Epithelial cell of prostate (primary cell): ENCODE measurements at regions not wholly inside any gene's neighbourhood (a gene's known extent, or its start where the extent isn't known, plus 50 kb on each side); places are given as distances from the start of the nearest gene placed in this dataset.
"Not testable (repeated sequence)": the region's sequence is repeated elsewhere in the genome, so short reads cannot be mapped to it uniquely, and the experiment has no call there.

ENCODE experiments used
- DNase-seq: peaks from one replicate; pipeline ENCODE4 v3.0.0-alpha.2; 2011; ENCODE audit warnings: low read depth, low spot score
- H3K27ac ChIP-seq: fragments of 450-650 bp; 2 replicates; pipeline ENCODE4 v1.5.1; 2017; ENCODE audit warnings: mild to moderate bottlenecking

- no peak overlapping the region for H3K27ac ChIP-seq
- no peak for DNase-seq
Observed at GRCh38 chr3:62926494-62926893, 51.3 kb upstream of the CADPS start.

DNA sequence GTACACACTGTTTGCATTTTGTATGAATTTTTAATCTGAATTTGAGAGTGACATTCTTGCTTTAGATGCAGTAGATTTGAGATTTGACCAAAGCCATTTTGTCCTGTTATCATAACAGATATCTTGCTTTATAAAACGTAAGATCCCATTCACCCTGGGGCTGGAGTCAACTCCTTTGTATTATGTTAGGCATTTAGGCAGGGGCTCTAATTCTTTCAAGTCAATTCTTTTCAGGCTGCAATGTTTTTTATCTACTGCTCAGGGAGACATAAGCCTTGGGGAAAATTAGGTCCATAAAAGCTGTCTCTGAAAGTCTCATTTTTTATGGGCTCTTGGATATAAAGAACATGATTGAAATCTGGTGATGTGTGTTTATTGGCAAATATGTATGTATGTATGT, 53.0 kb upstream of the CADPS start:
- no peak for DNase-seq

DNA sequence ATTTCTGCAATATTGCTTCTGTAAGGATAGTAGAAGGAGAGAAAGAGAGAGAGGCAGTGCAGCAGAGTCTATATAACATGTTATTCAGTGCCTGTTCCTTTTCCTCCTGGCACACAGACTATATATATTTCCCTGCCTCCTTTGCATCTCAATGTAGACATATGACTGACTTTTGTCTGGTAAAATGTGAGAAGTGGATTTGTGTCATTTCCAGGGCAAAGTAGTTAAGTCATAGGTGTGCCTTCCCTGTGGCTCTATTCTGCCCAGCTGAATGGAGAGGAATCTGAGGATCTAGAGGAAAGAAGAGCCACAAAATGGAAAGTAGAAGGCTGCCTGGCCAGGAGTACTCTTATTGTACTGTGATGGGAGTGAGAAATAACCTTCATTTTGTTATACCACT, 54.6 kb upstream of the CADPS start:
- no peak for DNase-seq
- H3K27ac ChIP-seq: no peak overlapping the region

More for the DNA sequence above, 53.0 kb upstream of the CADPS start:
- H3K27ac ChIP-seq: no peak overlapping the region

GRCh38 chr3:62935793-62936192, 60.6 kb upstream of the CADPS start:
- no peak for DNase-seq
- no peak overlapping the region for H3K27ac ChIP-seq

- DNase-seq: no peak
- H3K27ac ChIP-seq: no peak overlapping the region
Observed at GRCh38 chr3:62936626-62937254, 61.5 kb upstream of the CADPS start.

DNA sequence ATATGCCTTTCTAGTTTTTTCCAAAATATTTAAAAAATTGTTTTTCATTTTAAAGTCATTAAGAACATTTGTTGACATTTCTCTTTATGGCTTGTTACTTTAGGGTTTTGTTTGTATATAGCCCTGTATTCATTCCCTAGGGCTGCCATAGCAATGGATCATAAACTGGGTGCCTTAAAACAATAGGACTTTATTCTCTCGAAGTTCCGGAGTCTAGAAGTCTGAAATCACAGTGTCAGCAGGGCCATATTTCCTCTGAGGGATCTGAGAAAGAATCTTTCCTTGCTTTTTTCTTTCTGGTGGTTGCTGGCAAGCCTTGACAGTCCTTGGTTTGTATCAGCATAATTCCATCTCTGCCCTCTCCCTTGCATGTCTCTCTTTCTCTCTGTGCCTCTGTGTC, 63.4 kb upstream of the CADPS start:
- no peak overlapping the region for H3K27ac ChIP-seq
- DNase-seq: no peak

DNA sequence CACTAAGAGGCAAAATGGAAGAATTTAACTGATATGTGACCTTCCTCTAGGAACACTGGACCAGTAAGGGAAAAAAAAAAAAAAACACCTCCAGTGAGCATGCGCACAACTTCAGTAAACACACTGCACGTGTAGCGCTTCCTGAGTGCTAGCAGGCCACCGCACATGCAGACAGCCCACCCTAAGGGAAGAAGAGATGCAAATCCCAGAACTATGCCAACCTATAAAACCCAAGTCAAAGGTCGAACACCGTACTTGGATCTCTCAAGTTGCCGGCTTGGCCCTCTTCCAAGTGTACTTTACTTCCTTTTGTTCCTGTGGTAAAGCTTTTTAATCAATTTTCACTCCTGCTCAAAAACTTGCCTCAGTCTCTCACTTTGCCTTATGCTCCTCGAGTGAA, 64.5 kb upstream of the CADPS start:
- no peak overlapping the region for H3K27ac ChIP-seq
- DNase-seq: no peak

DNA sequence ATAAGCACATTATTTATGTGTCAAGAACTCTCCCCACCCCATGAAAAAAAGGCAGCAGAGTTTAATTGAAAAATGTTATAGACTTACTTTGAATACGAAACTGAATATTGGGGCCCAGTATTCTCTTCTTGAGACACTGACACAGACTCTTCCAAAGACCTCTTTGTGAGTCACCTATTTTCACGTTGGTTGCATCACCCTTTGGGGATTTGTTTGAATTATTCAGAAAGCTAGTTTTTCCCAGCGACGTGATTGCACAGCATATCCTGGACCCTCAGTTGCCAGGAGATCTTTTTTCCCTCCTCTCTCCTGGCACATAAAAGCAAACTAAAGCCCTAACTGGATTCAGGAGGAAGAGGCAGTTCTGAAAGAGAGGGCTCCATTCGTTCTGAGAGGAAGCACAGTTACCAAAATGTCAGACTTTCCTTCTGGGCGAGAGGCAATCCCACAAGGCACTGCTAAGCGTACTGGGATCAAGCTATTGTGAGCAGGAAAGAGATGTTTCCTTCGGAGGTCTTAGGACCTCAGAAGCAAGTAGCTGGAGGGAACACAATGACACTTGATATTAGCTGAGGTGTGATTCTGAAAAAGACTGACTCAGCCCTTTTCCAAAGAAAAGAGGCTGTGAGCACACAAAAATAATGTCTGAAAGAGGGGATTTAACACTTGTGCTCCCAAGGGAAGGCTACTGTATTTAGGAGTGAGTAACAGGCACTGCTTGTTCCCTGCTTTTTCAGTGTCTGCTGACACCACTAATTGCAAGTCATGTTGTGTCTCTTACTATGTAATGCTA, 65.8 kb upstream of the CADPS start:
- DNase-seq: no peak
- no peak overlapping the region for H3K27ac ChIP-seq

DNA sequence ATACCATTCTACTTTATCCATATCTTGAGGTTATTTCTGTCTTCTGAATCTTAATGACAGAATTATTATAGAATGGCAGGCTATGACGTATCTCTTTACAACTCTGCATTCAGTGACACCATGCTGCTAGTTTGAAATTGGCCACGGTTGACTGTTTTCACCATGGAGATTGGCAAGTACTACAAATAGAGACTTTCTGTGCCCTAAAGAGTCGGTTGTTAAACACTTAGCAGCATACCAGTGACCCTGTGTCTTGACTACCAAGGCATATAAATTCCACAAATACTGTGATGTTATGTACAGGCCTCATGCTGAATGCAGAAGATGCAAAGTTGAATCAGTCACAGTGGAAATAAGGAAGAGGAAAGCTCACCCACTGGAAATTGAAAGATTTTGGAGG, 67.0 kb upstream of the CADPS start:
- DNase-seq: no peak
- H3K27ac ChIP-seq: no peak overlapping the region

GRCh38 chr3:62942764-62943163, 67.5 kb upstream of the CADPS start:
- DNase-seq: no peak
- no peak overlapping the region for H3K27ac ChIP-seq

DNA sequence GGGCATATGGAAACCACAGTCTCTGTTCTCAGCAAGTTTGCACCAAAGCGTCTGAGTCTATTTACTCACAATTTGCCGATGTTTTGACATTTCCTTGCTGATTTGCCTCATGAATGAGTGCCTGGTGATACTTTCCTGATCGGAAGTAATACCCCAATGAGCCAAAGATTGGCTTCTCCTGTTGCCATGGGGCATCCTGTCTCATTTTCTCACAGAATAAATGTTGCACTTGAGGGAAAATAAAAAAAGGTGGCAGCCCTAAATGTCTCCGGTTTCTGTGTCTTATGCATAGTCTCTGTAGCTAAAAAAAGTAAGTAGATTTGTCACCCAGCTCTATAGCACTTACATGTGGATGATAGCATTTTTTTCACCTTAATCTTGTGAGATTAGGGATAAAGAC, 73.7 kb upstream of the CADPS start:
- no peak overlapping the region for H3K27ac ChIP-seq
- DNase-seq: no peak

DNA sequence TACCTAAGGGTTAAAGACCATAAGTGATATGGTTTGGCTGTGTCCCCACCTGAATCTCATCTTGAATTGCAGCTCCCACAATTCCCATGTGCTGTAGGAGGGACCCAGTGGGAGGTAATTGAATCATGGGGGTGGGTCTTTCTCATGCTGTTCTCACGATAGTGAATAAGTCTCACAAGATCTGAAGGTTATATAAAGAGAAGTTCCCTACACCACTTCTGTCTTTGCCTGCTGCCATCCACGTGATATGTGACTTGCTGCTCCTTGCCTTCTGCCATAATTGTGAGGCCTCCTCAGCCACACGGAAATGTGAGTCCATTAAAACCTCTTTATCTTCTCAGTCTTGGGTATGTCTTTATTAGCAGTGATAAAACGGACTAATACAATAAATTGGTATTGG, 75.0 kb upstream of the CADPS start:
- DNase-seq: no peak
- no peak overlapping the region for H3K27ac ChIP-seq

- no peak for DNase-seq
- no peak overlapping the region for H3K27ac ChIP-seq
Observed at GRCh38 chr3:62951037-62951613, 75.9 kb upstream of the CADPS start.

DNA sequence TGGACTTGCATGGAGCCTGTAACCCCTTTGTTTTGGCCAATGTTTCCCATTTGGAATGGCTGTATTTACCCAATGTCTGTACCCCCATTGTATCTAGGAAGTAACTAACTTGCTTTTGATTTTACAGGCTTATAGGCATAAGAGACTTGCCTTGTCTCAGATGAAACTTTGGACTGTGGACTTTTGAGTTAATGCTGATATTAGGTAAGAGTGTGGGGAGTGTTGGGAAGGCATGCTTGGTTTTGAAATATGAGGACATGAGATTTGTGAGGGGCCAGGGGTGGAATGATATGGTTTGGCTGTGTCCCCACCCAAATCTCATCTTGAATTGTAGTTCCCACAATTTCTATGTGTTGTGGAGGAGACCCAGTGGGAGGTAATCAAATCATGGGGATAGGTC, 76.7 kb upstream of the CADPS start:
- DNase-seq, H3K27ac ChIP-seq: not testable (repeated sequence)

DNA sequence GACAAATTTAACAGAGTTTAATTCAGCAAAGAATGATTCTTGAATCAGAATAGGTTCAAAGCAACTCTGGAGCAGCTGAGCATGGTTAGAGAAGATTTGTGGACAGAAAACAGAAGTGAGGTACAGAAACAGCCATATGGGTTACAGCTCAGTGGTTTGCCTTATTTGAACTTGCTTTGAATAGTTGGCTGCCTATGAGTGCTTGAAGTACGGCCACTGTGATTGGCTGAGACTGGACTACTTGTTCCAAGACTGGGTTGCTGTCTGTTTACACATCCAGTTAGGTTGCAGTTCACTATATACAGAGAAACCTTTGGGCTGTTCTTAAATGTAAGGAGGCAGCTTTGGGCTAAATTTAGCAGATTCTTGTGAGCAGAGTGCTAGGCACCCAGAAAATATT, 79.4 kb upstream of the CADPS start:
- DNase-seq: no peak
- no peak overlapping the region for H3K27ac ChIP-seq

GRCh38 chr3:62955126-62955525, 79.9 kb upstream of the CADPS start:
- DNase-seq: no peak

DNA sequence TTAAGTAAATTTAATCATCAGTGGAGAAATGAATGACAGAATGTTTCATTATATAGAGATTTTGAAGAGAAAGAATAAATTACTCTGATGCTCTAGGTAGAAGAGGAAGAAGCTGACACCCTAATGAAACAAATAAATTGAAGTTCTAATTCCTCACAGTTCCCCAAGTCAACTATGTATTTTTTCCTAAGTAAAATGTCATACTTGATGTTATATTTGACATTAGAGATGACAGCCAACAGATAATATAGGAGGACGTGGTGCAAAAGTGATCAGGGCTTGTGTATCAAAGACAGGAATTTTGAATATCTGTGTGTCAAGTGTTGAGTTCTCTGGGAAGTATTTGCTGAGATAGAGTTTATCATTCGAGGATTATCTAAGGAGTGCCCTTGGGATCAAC, 81.2 kb upstream of the CADPS start:
- DNase-seq: no peak
- H3K27ac ChIP-seq: no peak overlapping the region

More at GRCh38 chr3:62955126-62955525, 79.9 kb upstream of the CADPS start:
- no peak overlapping the region for H3K27ac ChIP-seq

GRCh38 chr3:62961874-62962556, 86.8 kb upstream of the CADPS start:
- H3K27ac ChIP-seq: no peak overlapping the region
- no peak for DNase-seq

DNA sequence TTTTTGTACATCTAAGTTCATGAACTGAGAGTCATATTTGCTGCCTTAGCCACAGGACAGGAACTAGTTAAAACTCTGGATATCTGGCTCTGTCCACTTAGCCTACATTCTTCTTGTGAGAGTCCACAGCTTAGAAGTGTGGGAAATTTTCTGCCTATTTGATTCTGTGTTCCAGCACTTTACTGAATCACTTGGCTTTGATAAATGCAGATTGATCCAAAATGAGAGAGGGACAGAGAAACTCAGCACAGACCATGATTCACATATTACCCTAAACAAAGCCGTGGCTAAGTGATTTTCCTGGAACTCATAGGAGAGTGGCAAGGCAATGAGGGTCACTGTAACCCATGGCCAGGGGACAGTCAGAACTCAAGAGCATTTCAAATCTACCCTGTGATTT, 87.5 kb upstream of the CADPS start:
- no peak overlapping the region for H3K27ac ChIP-seq

GRCh38 chr3:62965311-62965710, 90.1 kb upstream of the CADPS start:
- no peak overlapping the region for H3K27ac ChIP-seq
- DNase-seq: no peak

More for the DNA sequence above, 87.5 kb upstream of the CADPS start:
- no peak for DNase-seq

- DNase-seq: no peak
Observed at GRCh38 chr3:62968128-62968527, 92.9 kb upstream of the CADPS start.

More at GRCh38 chr3:62968128-62968527, 92.9 kb upstream of the CADPS start:
- H3K27ac ChIP-seq: no peak overlapping the region
